ENCODE measurements at regions not wholly inside any gene's neighbourhood (a gene's known extent, or its start where the extent isn't known, plus 50 kb on each side); places are given as distances from the start of the nearest gene placed in this dataset.

- CTCF ChIA-PET = no interaction called here
- POLR2A ChIA-PET = no interaction called here
- no peak for DNase-seq (ENCODE audit: low read depth, low spot score)
- TF ChIP-seq TARDBP (IDR thresholded peaks at IDR 0.05; ENCODE audit: borderline replicate concordance) (no peak), ZNF384 (IDR thresholded peaks at IDR 0.05; ENCODE audit: borderline replicate concordance, low read depth, low read length) (no peak), FOS (IDR thresholded peaks at IDR 0.05; ENCODE audit: borderline replicate concordance, extremely low read depth, insufficient read length) (no peak), USF1 (IDR thresholded peaks at IDR 0.05; ENCODE audit: borderline replicate concordance, extremely low read length, insufficient read depth, low read depth, low read length) (no peak), ETV6 (conservative IDR thresholded peaks at IDR 0.05 in 1 of 2, IDR thresholded peaks at IDR 0.05 in 1 of 2; ENCODE audit: borderline replicate concordance in 1 of 2, low read depth in 1 of 2) (no peak), ZNF592 (IDR thresholded peaks at IDR 0.05) (no peak)
- TF ChIP-seq, protein P1, sequence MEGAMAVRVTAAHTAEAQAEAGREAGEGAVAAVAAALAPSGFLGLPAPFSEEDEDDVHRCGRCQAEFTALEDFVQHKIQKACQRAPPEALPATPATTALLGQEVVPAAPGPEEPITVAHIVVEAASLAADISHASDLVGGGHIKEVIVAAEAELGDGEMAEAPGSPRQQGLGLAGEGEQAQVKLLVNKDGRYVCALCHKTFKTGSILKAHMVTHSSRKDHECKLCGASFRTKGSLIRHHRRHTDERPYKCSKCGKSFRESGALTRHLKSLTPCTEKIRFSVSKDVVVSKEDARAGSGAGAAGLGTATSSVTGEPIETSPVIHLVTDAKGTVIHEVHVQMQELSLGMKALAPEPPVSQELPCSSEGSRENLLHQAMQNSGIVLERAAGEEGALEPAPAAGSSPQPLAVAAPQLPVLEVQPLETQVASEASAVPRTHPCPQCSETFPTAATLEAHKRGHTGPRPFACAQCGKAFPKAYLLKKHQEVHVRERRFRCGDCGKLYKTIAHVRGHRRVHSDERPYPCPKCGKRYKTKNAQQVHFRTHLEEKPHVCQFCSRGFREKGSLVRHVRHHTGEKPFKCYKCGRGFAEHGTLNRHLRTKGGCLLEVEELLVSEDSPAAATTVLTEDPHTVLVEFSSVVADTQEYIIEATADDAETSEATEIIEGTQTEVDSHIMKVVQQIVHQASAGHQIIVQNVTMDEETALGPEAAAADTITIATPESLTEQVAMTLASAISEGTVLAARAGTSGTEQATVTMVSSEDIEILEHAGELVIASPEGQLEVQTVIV (IDR thresholded peaks at IDR 0.05; ENCODE audit: borderline replicate concordance, partially characterized antibody) = no peak
- H3K27me3 ChIP-seq (replicated peaks in 1 of 2; ENCODE audit: control insufficient read depth in 2 of 2, insufficient read depth in 2 of 2, low read length in 1 of 2) = no peaks in the 10 kb centered on the region
- FAIRE-seq = no peak
- H3K27ac ChIP-seq (ENCODE audit: control insufficient read depth, insufficient read depth) = no peak overlapping the region
- H3K9ac ChIP-seq (ENCODE audit: control insufficient read depth, insufficient read depth, low read length) = no peak overlapping the region
- H3K4me2 ChIP-seq (ENCODE audit: control insufficient read depth, insufficient read depth) = no peak overlapping the region
- no peak overlapping the region for H3K4me3 ChIP-seq
- no peaks in the 10 kb centered on the region for H3K9me3 ChIP-seq (replicated peaks; ENCODE audit: control insufficient read depth, insufficient read depth, low read length)
- RAD21 ChIA-PET (ENCODE audit: unreplicated experiment) = no interaction called here
- 36% methylated on average over 12 of the region's 12 CpGs for WGBS (ENCODE audit: insufficient coverage, insufficient replicate concordance, low lambda C conversion rate, missing lambda C conversion rate)
- H3K36me3 ChIP-seq (ENCODE audit: control insufficient read depth in 2 of 2, insufficient read depth in 2 of 2, low read length in 1 of 2) = no peaks in the 10 kb centered on the region
- no peaks in the 10 kb centered on the region for H4K20me1 ChIP-seq (ENCODE audit: control insufficient read depth, insufficient read depth)
- intact Hi-C loops (cut with micrococcal nuclease; ENCODE audit: unreplicated experiment) (no loop called here), in situ Hi-C loops (cut with MboI) (no loop called here)
- H2AFZ ChIP-seq (ENCODE audit: control insufficient read depth, low read depth, low read length) = no peak overlapping the region
- no peaks in the 10 kb centered on the region for H3K79me2 ChIP-seq (ENCODE audit: control insufficient read depth, insufficient read depth, low read length)
- no TSS peak for BruUV-seq (replicated peaks)
- no peak for ATAC-seq
- no peaks in the 10 kb centered on the region for H3K4me1 ChIP-seq (ENCODE audit: control insufficient read depth, insufficient read depth, low read length)
- SMC1A ChIA-PET (ENCODE audit: uncharacterized antibody, unreplicated experiment) = no interaction called here
These were observed 297.9 kb upstream of the AMIGO2 start for GRCh38 chr12:47377414-47378221.

All from GM12878 (cell line).